ENCODE measurements at regions not wholly inside any gene's neighbourhood (a gene's known extent, or its start where the extent isn't known, plus 50 kb on each side); places are given as distances from the start of the nearest gene placed in this dataset.

DNA sequence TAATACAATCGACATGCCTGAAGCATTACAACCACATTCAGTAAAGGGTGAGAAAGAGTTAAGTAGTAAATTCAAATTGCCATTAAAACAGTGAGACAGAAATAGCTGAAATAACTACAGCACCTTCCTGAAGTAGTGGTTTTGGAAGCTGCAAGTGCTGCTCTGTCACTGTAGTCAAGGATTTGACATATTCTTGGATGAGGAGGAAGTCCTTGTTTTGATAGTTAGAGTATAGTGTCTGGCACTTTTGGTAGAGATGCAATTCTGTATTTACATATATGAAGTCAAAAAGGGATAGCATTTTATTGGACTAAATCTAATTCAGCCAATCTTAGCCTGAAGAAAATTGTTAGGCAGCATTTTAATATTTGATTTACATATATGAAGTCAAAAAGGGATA, 1559.6 kb downstream of the TECRL start:
- TF ChIP-seq, protein P1, sequence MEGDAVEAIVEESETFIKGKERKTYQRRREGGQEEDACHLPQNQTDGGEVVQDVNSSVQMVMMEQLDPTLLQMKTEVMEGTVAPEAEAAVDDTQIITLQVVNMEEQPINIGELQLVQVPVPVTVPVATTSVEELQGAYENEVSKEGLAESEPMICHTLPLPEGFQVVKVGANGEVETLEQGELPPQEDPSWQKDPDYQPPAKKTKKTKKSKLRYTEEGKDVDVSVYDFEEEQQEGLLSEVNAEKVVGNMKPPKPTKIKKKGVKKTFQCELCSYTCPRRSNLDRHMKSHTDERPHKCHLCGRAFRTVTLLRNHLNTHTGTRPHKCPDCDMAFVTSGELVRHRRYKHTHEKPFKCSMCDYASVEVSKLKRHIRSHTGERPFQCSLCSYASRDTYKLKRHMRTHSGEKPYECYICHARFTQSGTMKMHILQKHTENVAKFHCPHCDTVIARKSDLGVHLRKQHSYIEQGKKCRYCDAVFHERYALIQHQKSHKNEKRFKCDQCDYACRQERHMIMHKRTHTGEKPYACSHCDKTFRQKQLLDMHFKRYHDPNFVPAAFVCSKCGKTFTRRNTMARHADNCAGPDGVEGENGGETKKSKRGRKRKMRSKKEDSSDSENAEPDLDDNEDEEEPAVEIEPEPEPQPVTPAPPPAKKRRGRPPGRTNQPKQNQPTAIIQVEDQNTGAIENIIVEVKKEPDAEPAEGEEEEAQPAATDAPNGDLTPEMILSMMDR (conservative IDR thresholded peaks at IDR 0.05): no peak
- no peak for TF ChIP-seq ZFX (IDR thresholded peaks at IDR 0.05)

Data from C4-2B (cell line).